ENCODE measurements at regions not wholly inside any gene's neighbourhood (a gene's known extent, or its start where the extent isn't known, plus 50 kb on each side); places are given as distances from the start of the nearest gene placed in this dataset.

GRCh38 chr1:209405183-209405814 is 178.2 kb upstream of the CAMK1G start:
- TF ChIP-seq USF1 (IDR thresholded peaks at IDR 0.05) (no peak), MAX (IDR thresholded peaks at IDR 0.05) (no peak), ZBTB7A (IDR thresholded peaks at IDR 0.05; ENCODE audit: low read depth) (no peak), EP300 (IDR thresholded peaks at IDR 0.05; ENCODE audit: borderline replicate concordance) (no peak), TCF12 (IDR thresholded peaks at IDR 0.05; ENCODE audit: low read depth) (no peak)

Data from Ishikawa (cell line).